ENCODE measurements at regions not wholly inside any gene's neighbourhood (a gene's known extent, or its start where the extent isn't known, plus 50 kb on each side); places are given as distances from the start of the nearest gene placed in this dataset.

DNA sequence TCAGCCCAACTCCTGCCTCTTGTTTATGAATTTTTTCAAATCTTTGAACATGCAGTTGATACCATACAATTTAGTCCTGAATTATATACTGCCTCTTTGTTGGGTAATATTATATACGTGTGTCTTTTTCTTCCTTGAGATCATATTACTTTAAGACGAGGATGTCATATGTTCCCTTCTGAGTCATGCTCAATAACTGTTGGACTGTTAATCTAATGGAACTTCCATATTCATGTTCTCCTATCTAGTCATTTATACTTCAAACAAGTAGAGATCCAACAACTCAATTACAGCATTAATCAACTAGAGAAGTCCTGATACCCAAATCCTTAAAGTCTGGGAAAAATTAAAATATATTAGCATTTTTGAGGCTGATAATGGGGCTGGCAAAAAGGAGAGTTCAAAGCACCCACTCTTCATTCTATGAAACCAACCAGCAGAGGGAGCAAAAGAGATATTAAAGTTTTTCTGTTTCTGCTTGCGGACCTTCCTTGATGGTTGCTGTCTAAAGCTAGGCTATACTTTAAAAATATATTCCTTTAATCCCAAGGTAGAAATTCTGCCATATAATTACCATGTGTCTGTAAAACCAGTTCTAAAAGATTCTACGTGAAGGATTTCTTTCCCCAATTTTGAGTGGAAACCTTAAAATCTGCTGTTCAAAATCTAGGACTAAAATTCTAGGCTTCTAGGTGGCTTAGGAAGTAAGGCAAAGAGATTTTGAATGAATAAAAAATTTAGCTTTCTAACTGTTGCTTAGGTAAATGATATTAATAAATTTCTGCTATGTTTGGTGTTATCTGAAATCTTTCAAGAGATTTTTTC lies 498.9 kb downstream of the BCKDHB start:
- Histone ChIP-seq H3K27ac (no peak overlapping the region), H3K4me1 (peaks cover 0 to 14% of the 10 kb centered on the region in 2 donors), H3K4me3 (no peak overlapping the region), H3K36me3 (no peaks in the 10 kb centered on the region), H3K27me3 (no peaks in the 10 kb centered on the region), H3K9me3 (no peaks in the 10 kb centered on the region)
- intact Hi-C loops (cut with DNase I): loop anchor here (5.0 to 10.0 kb wide), 3 partner anchors 501 to 1147 kb away; partner anchors contain the start of genes BCKDHB and TENT5A
- TF ChIP-seq, protein P1, sequence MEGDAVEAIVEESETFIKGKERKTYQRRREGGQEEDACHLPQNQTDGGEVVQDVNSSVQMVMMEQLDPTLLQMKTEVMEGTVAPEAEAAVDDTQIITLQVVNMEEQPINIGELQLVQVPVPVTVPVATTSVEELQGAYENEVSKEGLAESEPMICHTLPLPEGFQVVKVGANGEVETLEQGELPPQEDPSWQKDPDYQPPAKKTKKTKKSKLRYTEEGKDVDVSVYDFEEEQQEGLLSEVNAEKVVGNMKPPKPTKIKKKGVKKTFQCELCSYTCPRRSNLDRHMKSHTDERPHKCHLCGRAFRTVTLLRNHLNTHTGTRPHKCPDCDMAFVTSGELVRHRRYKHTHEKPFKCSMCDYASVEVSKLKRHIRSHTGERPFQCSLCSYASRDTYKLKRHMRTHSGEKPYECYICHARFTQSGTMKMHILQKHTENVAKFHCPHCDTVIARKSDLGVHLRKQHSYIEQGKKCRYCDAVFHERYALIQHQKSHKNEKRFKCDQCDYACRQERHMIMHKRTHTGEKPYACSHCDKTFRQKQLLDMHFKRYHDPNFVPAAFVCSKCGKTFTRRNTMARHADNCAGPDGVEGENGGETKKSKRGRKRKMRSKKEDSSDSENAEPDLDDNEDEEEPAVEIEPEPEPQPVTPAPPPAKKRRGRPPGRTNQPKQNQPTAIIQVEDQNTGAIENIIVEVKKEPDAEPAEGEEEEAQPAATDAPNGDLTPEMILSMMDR (IDR thresholded peaks at IDR 0.05): peak; percentile 8 to 62 (median 43)
- DNase-seq (ENCODE audit: low spot score in 2 of 2): no peak

GRCh38 chr6:80603679-80604078 lies 497.2 kb downstream of the BCKDHB start:
- Histone ChIP-seq H3K36me3 (no peaks in the 10 kb centered on the region), H3K4me3 (no peak overlapping the region), H3K4me1 (peaks cover 0 to 11% of the 10 kb centered on the region in 2 donors), H3K27ac (no peak overlapping the region), H3K27me3 (no peaks in the 10 kb centered on the region), H3K9me3 (no peaks in the 10 kb centered on the region)
- no peak for DNase-seq (ENCODE audit: low spot score in 2 of 2)
- intact Hi-C loops (cut with DNase I): loop anchor here (10.0 kb wide), 1 partner anchor 499 kb away; the partner anchor contains the start of gene BCKDHB
- TF ChIP-seq, protein P1 (IDR thresholded peaks at IDR 0.05): no peak

DNA sequence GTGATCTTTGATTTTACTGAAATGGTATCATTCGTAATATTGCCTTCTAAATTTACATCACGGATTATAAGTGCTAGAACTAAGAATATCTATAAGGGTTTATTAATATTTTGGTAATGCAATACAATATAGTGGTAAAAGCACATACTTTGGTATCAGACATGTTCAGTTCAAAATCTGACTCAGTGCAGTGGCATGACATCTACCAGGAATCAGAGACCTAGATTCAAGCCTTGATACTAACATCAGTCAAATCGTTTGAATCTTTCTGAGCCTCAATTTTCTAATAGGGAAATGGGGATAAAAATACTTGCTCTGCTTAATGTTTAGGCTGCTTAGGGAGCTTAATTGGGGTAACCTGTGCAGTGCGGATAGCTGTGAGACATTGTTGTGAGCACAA lies 488.0 kb downstream of the BCKDHB start:
- no peak overlapping the region for H3K4me3 ChIP-seq
- H3K27ac ChIP-seq: no peak overlapping the region
- TF ChIP-seq, protein P1 (IDR thresholded peaks at IDR 0.05): no peak
- intact Hi-C loops (cut with DNase I): no loop called here
- H3K36me3 ChIP-seq: no peaks in the 10 kb centered on the region
- no peak for DNase-seq (ENCODE audit: low spot score in 2 of 2)
- no peaks in the 10 kb centered on the region for H3K27me3 ChIP-seq
- H3K9me3 ChIP-seq: no peaks in the 10 kb centered on the region
- no peaks in the 10 kb centered on the region for H3K4me1 ChIP-seq

- Histone ChIP-seq H3K4me1 (no peaks in the 10 kb centered on the region), H3K9me3 (no peaks in the 10 kb centered on the region), H3K4me3 (no peak overlapping the region), H3K27me3 (no peaks in the 10 kb centered on the region), H3K36me3 (no peaks in the 10 kb centered on the region), H3K27ac (no peak overlapping the region)
- TF ChIP-seq, protein P1 (IDR thresholded peaks at IDR 0.05): no peak
- intact Hi-C loops (cut with DNase I): no loop called here
- DNase-seq (ENCODE audit: low spot score in 2 of 2): no peak
Observed at GRCh38 chr6:80592436-80592835, 486.0 kb downstream of the BCKDHB start.

DNA sequence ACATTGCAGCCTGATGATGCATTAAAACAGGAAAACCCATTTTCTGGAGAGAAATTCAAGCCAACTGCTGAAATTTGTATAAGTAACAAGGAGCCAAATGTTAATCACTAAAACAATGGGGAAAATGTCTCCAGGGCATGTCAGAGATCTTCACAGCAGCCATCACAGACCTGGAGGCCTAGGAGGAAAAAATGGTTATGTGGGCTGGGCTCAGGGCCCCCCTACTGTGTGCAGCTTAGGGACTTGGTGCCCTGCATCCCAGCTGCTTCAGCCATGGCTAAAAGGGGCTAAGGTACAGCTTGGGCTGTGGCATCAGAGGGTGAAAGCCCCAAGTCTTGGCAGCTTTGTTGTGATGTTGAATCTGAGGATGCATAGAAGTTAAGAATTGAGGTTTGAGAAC lies 479.8 kb downstream of the BCKDHB start:
- Histone ChIP-seq H3K36me3 (no peaks in the 10 kb centered on the region), H3K27me3 (no peaks in the 10 kb centered on the region), H3K4me3 (no peak overlapping the region), H3K27ac (no peak overlapping the region), H3K4me1 (no peaks in the 10 kb centered on the region), H3K9me3 (no peaks in the 10 kb centered on the region)
- intact Hi-C loops (cut with DNase I): no loop called here
- TF ChIP-seq, protein P1 (IDR thresholded peaks at IDR 0.05): no peak
- DNase-seq (ENCODE audit: low spot score in 2 of 2): no peak
